ENCODE measurements at regions not wholly inside any gene's neighbourhood (a gene's known extent, or its start where the extent isn't known, plus 50 kb on each side); places are given as distances from the start of the nearest gene placed in this dataset.
A peak's percentile ranks its signal among the peaks of the same experiment; 100 is the strongest.

DNA sequence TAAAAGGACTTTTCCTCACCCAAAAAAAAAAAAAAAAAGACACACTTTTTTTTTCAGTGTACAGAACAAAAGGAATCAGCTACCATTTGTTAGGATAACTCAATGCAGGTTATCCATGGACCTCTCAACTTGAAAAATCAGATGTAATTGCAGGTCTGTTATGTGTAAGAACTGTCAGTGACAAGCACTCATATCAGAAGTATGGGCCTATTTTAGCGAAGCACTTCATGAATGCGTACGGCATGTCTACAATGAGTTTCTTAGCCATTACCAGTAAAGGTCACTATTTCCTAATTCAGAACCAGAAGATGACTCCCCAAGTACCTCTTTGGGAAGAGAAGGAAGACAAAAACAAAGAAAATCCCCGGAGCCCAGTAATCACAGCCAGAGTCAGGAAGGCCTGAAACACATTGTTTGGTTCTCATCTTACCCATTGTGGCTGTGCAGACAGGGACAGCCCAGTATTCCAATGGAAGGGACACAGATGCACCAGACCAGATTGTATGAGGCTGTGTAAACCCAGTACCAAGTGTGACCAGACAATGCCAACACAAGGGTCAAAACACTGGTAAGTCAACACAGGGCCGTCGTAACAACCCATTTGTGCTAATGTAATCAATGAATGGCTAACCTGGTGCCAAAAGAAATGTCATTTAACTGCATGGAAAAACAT, 188.0 kb downstream of the PMP22 start:
- Histone ChIP-seq H4K91ac (ENCODE audit: low read length) (no peak overlapping the region), H2AFZ (ENCODE audit: low read depth, low read length) (no peak overlapping the region), H2BK5ac (ENCODE audit: low read depth, low read length, poor library complexity, severe bottlenecking) (no peak overlapping the region), H4K8ac (ENCODE audit: low read length) (no peak overlapping the region), H3K36me3 (ENCODE audit: control insufficient read depth in 1 of 2, insufficient read depth in 2 of 2, low read depth in 1 of 2, low read length in 2 of 2) (no peaks in the 10 kb centered on the region), H3K9me3 (ENCODE audit: control insufficient read depth, low read length) (no peaks in the 10 kb centered on the region), H3K14ac (ENCODE audit: low read length in 2 of 2) (peak overlapping the region in 1 of 2 experiments; percentile 76), H3K4me1 (ENCODE audit: control insufficient read depth, insufficient read depth, low read depth, low read length) (no peaks in the 10 kb centered on the region), H2BK15ac (ENCODE audit: low read depth, poor library complexity, severe bottlenecking) (no peak overlapping the region), H3K79me1 (replicated peaks; ENCODE audit: low read length, poor library complexity, severe bottlenecking) (no peaks in the 10 kb centered on the region), H3K9ac (ENCODE audit: low read length) (no peak overlapping the region), H3K4me3 (ENCODE audit: insufficient read depth in 1 of 2, low read depth in 1 of 2, low read length in 2 of 2) (no peak overlapping the region), H2AK5ac (ENCODE audit: low read length, severe bottlenecking) (no peak overlapping the region), H3K4me2 (ENCODE audit: low read length, poor library complexity, severe bottlenecking) (peak overlapping the region; percentile 6), H2BK120ac (ENCODE audit: low read depth, low read length) (no peak overlapping the region), H3K27me3 (ENCODE audit: control insufficient read depth in 1 of 2, insufficient read depth in 1 of 2, low read length in 2 of 2) (no peaks in the 10 kb centered on the region), H3K18ac (ENCODE audit: low read depth in 1 of 2, low read length in 2 of 2) (no peak overlapping the region), H2BK12ac (ENCODE audit: low read length in 2 of 2) (no peak overlapping the region), H3K27ac (ENCODE audit: low read length, poor library complexity, severe bottlenecking) (no peak overlapping the region), H3K23ac (ENCODE audit: low read length in 2 of 2) (no peak overlapping the region), H3K4ac (ENCODE audit: low read depth in 1 of 2, low read length in 2 of 2) (no peak overlapping the region)
- 83% methylated on average over 6 of the region's 6 CpGs for WGBS
- no peak for DNase-seq

- H2BK5ac ChIP-seq (ENCODE audit: low read depth, low read length, poor library complexity, severe bottlenecking) = no peak overlapping the region
- H3K4me3 ChIP-seq (ENCODE audit: insufficient read depth in 1 of 2, low read depth in 1 of 2, low read length in 2 of 2) = no peak overlapping the region
- H2BK15ac ChIP-seq (ENCODE audit: low read depth, poor library complexity, severe bottlenecking) = no peak overlapping the region
- no peak overlapping the region for H3K23ac ChIP-seq (ENCODE audit: low read length in 2 of 2)
- no peak overlapping the region for H3K9ac ChIP-seq (ENCODE audit: low read length)
- H2BK120ac ChIP-seq (ENCODE audit: low read depth, low read length) = no peak overlapping the region
- no peak overlapping the region for H3K4ac ChIP-seq (ENCODE audit: low read depth in 1 of 2, low read length in 2 of 2)
- no peak for DNase-seq
- no peaks in the 10 kb centered on the region for H3K9me3 ChIP-seq (ENCODE audit: control insufficient read depth, low read length)
- H3K27me3 ChIP-seq (ENCODE audit: control insufficient read depth in 1 of 2, insufficient read depth in 1 of 2, low read length in 2 of 2) = peaks cover 4 to 16% of the 10 kb centered on the region in 2 experiments
- H3K18ac ChIP-seq (ENCODE audit: low read depth in 1 of 2, low read length in 2 of 2) = no peak overlapping the region
- H4K91ac ChIP-seq (ENCODE audit: low read length) = no peak overlapping the region
- no peak overlapping the region for H2BK12ac ChIP-seq (ENCODE audit: low read length in 2 of 2)
- no peaks in the 10 kb centered on the region for H3K4me1 ChIP-seq (ENCODE audit: control insufficient read depth, insufficient read depth, low read depth, low read length)
- no peaks in the 10 kb centered on the region for H3K36me3 ChIP-seq (ENCODE audit: control insufficient read depth in 1 of 2, insufficient read depth in 2 of 2, low read depth in 1 of 2, low read length in 2 of 2)
- no peak overlapping the region for H3K14ac ChIP-seq (ENCODE audit: low read length in 2 of 2)
- H4K8ac ChIP-seq (ENCODE audit: low read length) = no peak overlapping the region
- WGBS = 74% methylated on average over 4 of the region's 4 CpGs
- H3K79me1 ChIP-seq (replicated peaks; ENCODE audit: low read length, poor library complexity, severe bottlenecking) = no peaks in the 10 kb centered on the region
- H2AFZ ChIP-seq (ENCODE audit: low read depth, low read length) = no peak overlapping the region
- no peak overlapping the region for H3K27ac ChIP-seq (ENCODE audit: low read length, poor library complexity, severe bottlenecking)
- no peak overlapping the region for H3K4me2 ChIP-seq (ENCODE audit: low read length, poor library complexity, severe bottlenecking)
- H2AK5ac ChIP-seq (ENCODE audit: low read length, severe bottlenecking) = no peak overlapping the region
Measured at GRCh38 chr17:15051933-15052332, 213.2 kb downstream of the PMP22 start.

- Histone ChIP-seq H2AFZ (ENCODE audit: low read depth, low read length) (no peak overlapping the region), H3K27me3 (ENCODE audit: control insufficient read depth in 1 of 2, insufficient read depth in 1 of 2, low read length in 2 of 2) (peaks cover 4 to 16% of the 10 kb centered on the region in 2 experiments), H2AK5ac (ENCODE audit: low read length, severe bottlenecking) (no peak overlapping the region), H3K18ac (ENCODE audit: low read depth in 1 of 2, low read length in 2 of 2) (no peak overlapping the region), H2BK120ac (ENCODE audit: low read depth, low read length) (no peak overlapping the region), H3K23ac (ENCODE audit: low read length in 2 of 2) (no peak overlapping the region), H3K9me3 (ENCODE audit: control insufficient read depth, low read length) (no peaks in the 10 kb centered on the region), H3K4me3 (ENCODE audit: insufficient read depth in 1 of 2, low read depth in 1 of 2, low read length in 2 of 2) (no peak overlapping the region), H3K36me3 (ENCODE audit: control insufficient read depth in 1 of 2, insufficient read depth in 2 of 2, low read depth in 1 of 2, low read length in 2 of 2) (no peaks in the 10 kb centered on the region), H3K27ac (ENCODE audit: low read length, poor library complexity, severe bottlenecking) (no peak overlapping the region), H3K79me1 (replicated peaks; ENCODE audit: low read length, poor library complexity, severe bottlenecking) (no peaks in the 10 kb centered on the region), H4K91ac (ENCODE audit: low read length) (no peak overlapping the region), H4K8ac (ENCODE audit: low read length) (no peak overlapping the region), H3K4me2 (ENCODE audit: low read length, poor library complexity, severe bottlenecking) (no peak overlapping the region), H3K4me1 (ENCODE audit: control insufficient read depth, insufficient read depth, low read depth, low read length) (no peaks in the 10 kb centered on the region), H2BK15ac (ENCODE audit: low read depth, poor library complexity, severe bottlenecking) (no peak overlapping the region), H2BK12ac (ENCODE audit: low read length in 2 of 2) (no peak overlapping the region), H3K9ac (ENCODE audit: low read length) (no peak overlapping the region), H3K4ac (ENCODE audit: low read depth in 1 of 2, low read length in 2 of 2) (no peak overlapping the region), H3K14ac (ENCODE audit: low read length in 2 of 2) (no peak overlapping the region), H2BK5ac (ENCODE audit: low read depth, low read length, poor library complexity, severe bottlenecking) (no peak overlapping the region)
- WGBS = 95% methylated on average over 5 of the region's 5 CpGs
- DNase-seq = no peak
Measured at GRCh38 chr17:15049795-15050160, 215.3 kb downstream of the PMP22 start.

DNA sequence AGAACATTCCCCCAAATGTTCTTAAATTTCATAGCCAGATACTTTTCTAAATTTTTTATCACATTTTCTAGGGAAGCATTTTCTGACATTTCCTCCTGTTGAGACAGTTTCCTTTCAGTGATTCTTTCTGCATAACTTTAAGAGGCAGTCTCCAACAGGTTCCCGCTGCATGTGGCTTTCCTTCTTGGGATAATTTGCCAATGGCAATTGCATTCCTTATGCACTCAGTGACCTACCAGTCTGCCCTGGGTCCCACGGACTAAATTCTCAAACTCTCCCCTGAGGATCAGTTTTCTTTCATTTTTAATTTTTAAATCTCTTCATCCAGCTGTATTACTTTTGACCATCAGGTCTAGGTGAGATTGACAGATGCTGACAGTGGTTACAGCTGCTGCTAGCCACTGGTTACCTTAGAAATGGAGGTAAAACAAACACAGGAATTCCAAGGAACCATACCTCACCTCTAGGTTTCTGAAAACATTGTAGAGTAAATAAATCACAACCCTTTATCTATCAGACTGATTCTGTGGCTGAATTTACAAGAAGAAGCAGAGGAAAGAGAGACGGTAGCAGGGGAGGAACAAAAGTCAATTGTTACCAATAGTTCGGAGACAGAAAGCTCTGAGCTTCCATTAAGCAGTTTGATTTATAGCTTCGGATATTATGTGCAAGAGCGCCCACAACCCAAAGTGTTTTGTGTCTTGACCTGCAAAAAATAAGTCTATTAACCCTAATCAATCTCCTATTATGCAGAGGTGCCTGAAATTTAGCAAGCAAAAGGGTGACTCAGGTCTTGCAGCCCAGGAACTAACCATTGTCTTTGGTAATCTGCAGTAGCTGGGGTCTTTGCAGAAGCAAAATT, 216.0 kb downstream of the PMP22 start:
- Histone ChIP-seq H3K4ac (ENCODE audit: low read depth in 1 of 2, low read length in 2 of 2) (no peak overlapping the region), H3K4me3 (ENCODE audit: insufficient read depth in 1 of 2, low read depth in 1 of 2, low read length in 2 of 2) (no peak overlapping the region), H2BK120ac (ENCODE audit: low read depth, low read length) (no peak overlapping the region), H2BK15ac (ENCODE audit: low read depth, poor library complexity, severe bottlenecking) (no peak overlapping the region), H3K9me3 (ENCODE audit: control insufficient read depth, low read length) (no peaks in the 10 kb centered on the region), H2AK5ac (ENCODE audit: low read length, severe bottlenecking) (no peak overlapping the region), H2BK12ac (ENCODE audit: low read length in 2 of 2) (no peak overlapping the region), H3K18ac (ENCODE audit: low read depth in 1 of 2, low read length in 2 of 2) (no peak overlapping the region), H3K23ac (ENCODE audit: low read length in 2 of 2) (no peak overlapping the region), H4K91ac (ENCODE audit: low read length) (no peak overlapping the region), H3K14ac (ENCODE audit: low read length in 2 of 2) (no peak overlapping the region), H3K27ac (ENCODE audit: low read length, poor library complexity, severe bottlenecking) (no peak overlapping the region), H3K79me1 (replicated peaks; ENCODE audit: low read length, poor library complexity, severe bottlenecking) (no peaks in the 10 kb centered on the region), H3K36me3 (ENCODE audit: control insufficient read depth in 1 of 2, insufficient read depth in 2 of 2, low read depth in 1 of 2, low read length in 2 of 2) (no peaks in the 10 kb centered on the region), H3K4me2 (ENCODE audit: low read length, poor library complexity, severe bottlenecking) (no peak overlapping the region), H3K27me3 (ENCODE audit: control insufficient read depth in 1 of 2, insufficient read depth in 1 of 2, low read length in 2 of 2) (peaks cover 4 to 16% of the 10 kb centered on the region in 2 experiments), H2AFZ (ENCODE audit: low read depth, low read length) (no peak overlapping the region), H3K4me1 (ENCODE audit: control insufficient read depth, insufficient read depth, low read depth, low read length) (no peaks in the 10 kb centered on the region), H3K9ac (ENCODE audit: low read length) (no peak overlapping the region), H4K8ac (ENCODE audit: low read length) (no peak overlapping the region), H2BK5ac (ENCODE audit: low read depth, low read length, poor library complexity, severe bottlenecking) (no peak overlapping the region)
- WGBS = 67% methylated on average over 6 of the region's 6 CpGs
- no peak for DNase-seq
